Prostate gland (tissue), 2 donors: ENCODE measurements at regions not wholly inside any gene's neighbourhood (a gene's known extent, or its start where the extent isn't known, plus 50 kb on each side); places are given as distances from the start of the nearest gene placed in this dataset.

Source experiments
- POLR2A ChIP-seq: fragments of 450-650 bp; IDR thresholded peaks from one replicate; pipeline ENCODE4 v1.6.1; 2016; ENCODE audit warnings: antibody characterized with exemption, mild to moderate bottlenecking
- POLR2AphosphoS5 ChIP-seq: sonication (generic); formaldehyde crosslinking; IDR thresholded peaks from one replicate; pipeline ENCODE4 v1.6.1; 2017; ENCODE audit warnings: antibody characterized with exemption
- TF ChIP-seq, protein P1 (sequence below), 4 experiments: fragments of 200-600 bp in 2 of 4; fragments of 450-650 bp in 2 of 4; sonication (generic) in 2 of 4; IDR thresholded peaks; 1 replicate in 3 of 4; 2 replicates in 1 of 4; pipeline ENCODE4 v1.5.1; 2016 to 2019; ENCODE audit warnings: antibody characterized with exemption in 4 of 4, mild to moderate bottlenecking in 2 of 4, moderate library complexity in 2 of 4

GRCh38 chr2:153100151-153100550, 378.4 kb downstream of the RPRM start:
- TF ChIP-seq, protein P1, sequence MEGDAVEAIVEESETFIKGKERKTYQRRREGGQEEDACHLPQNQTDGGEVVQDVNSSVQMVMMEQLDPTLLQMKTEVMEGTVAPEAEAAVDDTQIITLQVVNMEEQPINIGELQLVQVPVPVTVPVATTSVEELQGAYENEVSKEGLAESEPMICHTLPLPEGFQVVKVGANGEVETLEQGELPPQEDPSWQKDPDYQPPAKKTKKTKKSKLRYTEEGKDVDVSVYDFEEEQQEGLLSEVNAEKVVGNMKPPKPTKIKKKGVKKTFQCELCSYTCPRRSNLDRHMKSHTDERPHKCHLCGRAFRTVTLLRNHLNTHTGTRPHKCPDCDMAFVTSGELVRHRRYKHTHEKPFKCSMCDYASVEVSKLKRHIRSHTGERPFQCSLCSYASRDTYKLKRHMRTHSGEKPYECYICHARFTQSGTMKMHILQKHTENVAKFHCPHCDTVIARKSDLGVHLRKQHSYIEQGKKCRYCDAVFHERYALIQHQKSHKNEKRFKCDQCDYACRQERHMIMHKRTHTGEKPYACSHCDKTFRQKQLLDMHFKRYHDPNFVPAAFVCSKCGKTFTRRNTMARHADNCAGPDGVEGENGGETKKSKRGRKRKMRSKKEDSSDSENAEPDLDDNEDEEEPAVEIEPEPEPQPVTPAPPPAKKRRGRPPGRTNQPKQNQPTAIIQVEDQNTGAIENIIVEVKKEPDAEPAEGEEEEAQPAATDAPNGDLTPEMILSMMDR (IDR thresholded peaks at IDR 0.05): no peak
- no peak for TF ChIP-seq POLR2A
- no peak for TF ChIP-seq POLR2AphosphoS5
